GM20000 (cell line): ENCODE measurements at regions not wholly inside any gene's neighbourhood (a gene's known extent, or its start where the extent isn't known, plus 50 kb on each side); places are given as distances from the start of the nearest gene placed in this dataset.

Source experiments
- DNase-seq: peaks from one replicate; pipeline ENCODE4 v3.0.0; 2012; ENCODE audit warnings: low spot score
- TF ChIP-seq, protein P1 (sequence below): IDR thresholded peaks from 2 replicates; pipeline ENCODE4 v1.5.1; 2012; ENCODE audit warnings: mild to moderate bottlenecking, control low read depth; ENCODE audit errors: extremely low read depth, missing control alignments

DNA sequence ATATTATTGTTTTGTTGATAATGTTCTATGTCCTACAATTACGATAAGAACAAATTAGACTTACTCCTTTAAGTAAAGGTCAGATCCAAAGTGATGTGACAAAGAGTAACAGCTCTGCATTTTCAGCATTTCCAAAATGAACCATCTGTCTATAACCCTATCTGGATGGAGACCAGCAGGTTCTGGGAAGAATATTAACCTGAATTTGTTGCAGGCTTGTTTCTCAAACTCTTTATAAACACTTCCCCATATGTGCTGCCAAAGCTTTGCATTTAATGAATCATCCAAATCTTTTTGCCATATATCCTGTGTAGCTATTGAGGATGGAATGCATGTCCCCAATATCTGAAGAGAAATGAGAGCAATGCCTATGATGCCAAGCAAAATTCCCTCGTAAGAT, 198.9 kb upstream of the SLC27A6 start:
- no peak for DNase-seq
- TF ChIP-seq, protein P1, sequence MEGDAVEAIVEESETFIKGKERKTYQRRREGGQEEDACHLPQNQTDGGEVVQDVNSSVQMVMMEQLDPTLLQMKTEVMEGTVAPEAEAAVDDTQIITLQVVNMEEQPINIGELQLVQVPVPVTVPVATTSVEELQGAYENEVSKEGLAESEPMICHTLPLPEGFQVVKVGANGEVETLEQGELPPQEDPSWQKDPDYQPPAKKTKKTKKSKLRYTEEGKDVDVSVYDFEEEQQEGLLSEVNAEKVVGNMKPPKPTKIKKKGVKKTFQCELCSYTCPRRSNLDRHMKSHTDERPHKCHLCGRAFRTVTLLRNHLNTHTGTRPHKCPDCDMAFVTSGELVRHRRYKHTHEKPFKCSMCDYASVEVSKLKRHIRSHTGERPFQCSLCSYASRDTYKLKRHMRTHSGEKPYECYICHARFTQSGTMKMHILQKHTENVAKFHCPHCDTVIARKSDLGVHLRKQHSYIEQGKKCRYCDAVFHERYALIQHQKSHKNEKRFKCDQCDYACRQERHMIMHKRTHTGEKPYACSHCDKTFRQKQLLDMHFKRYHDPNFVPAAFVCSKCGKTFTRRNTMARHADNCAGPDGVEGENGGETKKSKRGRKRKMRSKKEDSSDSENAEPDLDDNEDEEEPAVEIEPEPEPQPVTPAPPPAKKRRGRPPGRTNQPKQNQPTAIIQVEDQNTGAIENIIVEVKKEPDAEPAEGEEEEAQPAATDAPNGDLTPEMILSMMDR = no peak

DNA sequence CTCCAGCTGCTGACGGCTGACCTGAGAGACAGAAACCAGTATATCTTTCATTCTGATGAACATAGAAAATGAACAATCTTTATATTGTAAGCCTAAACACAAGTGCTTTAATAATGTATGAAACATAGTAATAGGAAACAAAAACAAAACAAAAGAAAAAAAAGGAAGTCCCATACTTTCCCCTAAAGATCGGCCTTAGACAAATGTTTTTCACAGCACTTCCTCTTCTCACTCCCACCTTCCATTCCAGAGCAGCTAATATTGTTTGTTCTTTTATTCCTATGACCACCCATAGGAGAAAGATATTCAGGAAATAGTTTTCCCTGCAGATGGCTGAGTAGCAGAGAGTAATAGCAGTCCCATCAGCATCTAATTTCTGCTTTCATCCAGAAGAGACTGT, 194.4 kb upstream of the SLC27A6 start:
- DNase-seq = no peak
- TF ChIP-seq, protein P1 = no peak

DNA sequence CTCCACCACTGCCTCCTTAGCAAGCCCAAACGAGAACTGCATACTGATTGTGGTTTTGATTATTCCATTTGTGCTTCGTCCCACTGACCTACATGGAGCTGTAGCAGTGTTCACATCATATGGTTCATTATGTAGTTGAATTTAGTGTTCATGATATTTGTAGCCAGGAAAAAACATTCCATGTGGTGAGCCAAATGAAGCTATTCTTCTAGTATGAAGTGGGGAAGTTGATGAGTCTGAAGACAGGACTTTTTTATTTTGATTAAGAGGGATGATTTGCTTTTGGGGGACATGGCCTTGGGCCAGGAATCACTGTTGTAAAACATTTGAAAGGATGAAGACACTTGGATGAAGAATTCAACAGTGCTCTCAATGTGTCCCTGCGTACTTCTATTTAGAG, 192.9 kb upstream of the SLC27A6 start:
- TF ChIP-seq, protein P1 = no peak
- DNase-seq = no peak

DNA sequence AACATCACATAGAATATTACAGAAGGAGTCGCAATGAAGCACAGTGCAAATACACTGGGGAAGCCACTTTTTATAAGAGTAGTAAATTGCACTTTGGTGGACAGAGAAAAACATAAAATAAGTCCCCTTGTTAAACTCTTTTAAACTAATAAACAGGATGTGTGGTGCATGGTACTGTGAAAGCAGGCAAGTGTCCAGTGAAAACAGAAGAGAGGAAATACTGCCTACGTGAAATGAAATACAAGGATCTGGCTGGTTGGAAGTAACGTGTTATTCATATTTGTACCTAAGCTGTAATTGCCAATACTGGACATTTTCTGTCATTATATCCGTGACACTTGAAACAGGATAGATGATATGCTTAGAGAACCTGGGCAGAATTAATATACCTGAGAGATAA, 191.9 kb upstream of the SLC27A6 start:
- no peak for DNase-seq
- TF ChIP-seq, protein P1 = no peak

DNA sequence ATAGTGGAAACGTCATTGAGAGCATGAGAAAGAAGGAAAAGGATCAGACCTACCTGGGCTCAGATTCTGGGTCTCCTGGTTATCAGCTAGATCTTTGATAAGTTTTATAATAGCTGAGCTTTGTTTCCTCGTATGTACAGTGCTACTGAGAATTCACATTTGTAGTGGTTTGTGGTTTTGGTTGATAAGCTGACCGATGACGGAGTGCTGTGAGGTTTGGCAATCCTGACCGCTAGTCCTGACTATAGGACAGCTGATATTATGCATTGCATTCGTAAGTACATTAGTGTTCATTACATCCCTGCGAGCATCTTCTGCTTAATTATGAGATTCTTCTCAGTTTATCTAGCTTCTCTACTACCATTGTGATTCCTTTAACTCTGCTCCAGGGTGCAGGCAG, 190.7 kb upstream of the SLC27A6 start:
- TF ChIP-seq, protein P1 = no peak
- no peak for DNase-seq

DNA sequence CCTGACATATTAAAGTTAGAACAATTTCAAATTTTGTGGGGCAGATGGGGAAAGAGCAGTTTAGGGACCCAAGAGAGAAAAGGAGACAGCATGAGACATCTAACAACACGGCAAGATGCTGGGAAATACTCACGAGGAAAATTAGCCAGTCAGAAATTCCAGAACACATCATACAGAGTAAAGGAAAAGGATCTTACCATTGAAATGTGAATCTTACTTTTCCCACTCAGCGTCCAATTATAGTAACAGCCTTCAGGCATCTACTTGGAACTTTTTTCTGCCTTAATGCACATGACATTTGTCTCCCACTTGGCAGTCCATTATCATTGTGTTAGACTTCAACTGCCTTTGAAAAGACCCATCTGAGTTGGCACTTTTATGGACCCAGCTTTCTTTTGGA, 189.7 kb upstream of the SLC27A6 start:
- DNase-seq = no peak
- TF ChIP-seq, protein P1 = no peak

DNA sequence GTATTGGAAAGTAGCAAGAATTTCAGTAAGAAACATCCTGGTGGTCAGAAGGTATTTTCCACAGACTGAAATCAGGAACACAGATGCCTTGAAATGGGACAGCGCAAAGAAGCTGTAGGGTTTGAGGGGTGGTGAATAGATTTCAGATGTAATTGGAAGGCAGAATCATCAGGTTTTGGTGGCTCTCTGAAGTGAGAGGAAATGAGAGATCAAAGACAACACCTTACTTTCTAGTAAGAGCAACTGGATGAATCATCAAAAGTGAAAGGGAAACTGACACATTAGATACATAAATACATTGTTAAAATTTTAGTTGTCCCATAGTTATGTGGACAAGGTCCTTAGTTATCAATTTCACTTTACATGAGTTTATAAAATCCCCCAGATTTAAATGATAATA, 188.2 kb upstream of the SLC27A6 start:
- TF ChIP-seq, protein P1 = no peak
- peak; percentile 44 for DNase-seq
